Natural killer cell (primary cell): ENCODE measurements at regions not wholly inside any gene's neighbourhood (a gene's known extent, or its start where the extent isn't known, plus 50 kb on each side); places are given as distances from the start of the nearest gene placed in this dataset.
"Not testable (repeated sequence)": the region's sequence is repeated elsewhere in the genome, so short reads cannot be mapped to it uniquely, and the experiment has no call there.

ENCODE experiments used
- ATAC-seq, 3 donors: fragments of 150-1000 bp in 2 of 3; fragments of 200-7000 bp in 1 of 3; cut with Tn5 transposase; 1 replicate in 1 of 3; 2 replicates in 2 of 3; pipeline ENCODE4 v1.10.0; 2021; ENCODE audit warnings: mild to moderate bottlenecking in 2 of 3, moderate library complexity in 2 of 3
- DNase-seq, 2 donors: peaks; one replicate each; pipeline versions ENCODE4 v3.0.0 to v3.0.0-alpha.2; 2013 to 2021; ENCODE audit warnings: mixed read lengths in 1 of 2
- H3K27ac ChIP-seq: one replicate; pipeline ENCODE4 v1.5.1; 2013; ENCODE audit warnings: mild to moderate bottlenecking, low read length
- H3K27me3 ChIP-seq: one replicate; pipeline ENCODE4 v1.6.1; 2013; ENCODE audit warnings: low read length; ENCODE audit not compliant: control insufficient read depth, insufficient read depth
- H3K36me3 ChIP-seq: one replicate; pipeline ENCODE4 v1.6.1; 2013; ENCODE audit warnings: low read length; ENCODE audit not compliant: control insufficient read depth, insufficient read depth
- H3K4me1 ChIP-seq: one replicate; pipeline ENCODE4 v1.6.1; 2013; ENCODE audit warnings: low read length; ENCODE audit not compliant: control insufficient read depth, insufficient read depth
- H3K4me3 ChIP-seq: one replicate; pipeline ENCODE4 v1.5.1; 2013; ENCODE audit warnings: low read length
- H3K9me3 ChIP-seq: one replicate; pipeline ENCODE4 v1.6.1; 2013; ENCODE audit warnings: low read length; ENCODE audit not compliant: control insufficient read depth, insufficient read depth
- H3K27ac Mint-ChIP-seq, 2 donors: one replicate each; pipeline ENCODE4 v1.8.0; 2022; ENCODE audit warnings: mild to moderate bottlenecking in 2 of 2, mixed read lengths in 2 of 2, moderate library complexity in 1 of 2
- H3K27me3 Mint-ChIP-seq, 2 donors: one replicate each; pipeline ENCODE4 v1.8.0; 2022; ENCODE audit warnings: low read depth in 2 of 2, mixed read lengths in 2 of 2
- H3K36me3 Mint-ChIP-seq: one replicate; pipeline ENCODE4 v1.8.0; 2022; ENCODE audit warnings: mixed read lengths
- H3K4me1 Mint-ChIP-seq, 2 donors: one replicate each; pipeline ENCODE4 v1.8.0; 2022; ENCODE audit warnings: mixed read lengths in 2 of 2
- H3K4me3 Mint-ChIP-seq: one replicate; pipeline ENCODE4 v1.8.0; 2022; ENCODE audit warnings: mild to moderate bottlenecking, moderate library complexity, mixed read lengths
- H3K9me3 Mint-ChIP-seq, 2 donors: one replicate each; pipeline ENCODE4 v1.8.0; 2022; ENCODE audit warnings: mixed read lengths in 2 of 2
- CTCF ChIP-seq: fragments of 200-600 bp; IDR thresholded peaks from one replicate; pipeline ENCODE4 v1.8.0; 2022; ENCODE audit warnings: antibody characterized with exemption
- WGBS: methylation state at CpG from one replicate; pipeline ENCODE4 v1.1.7; 2013; ENCODE audit warnings: missing lambda C conversion rate; ENCODE audit not compliant: insufficient coverage; 5-methylcytosine and 5-hydroxymethylcytosine counted together
- intact Hi-C: fragments of 100-400 bp; cut with micrococcal nuclease; formaldehyde crosslinking; loops from one replicate; pipeline ENCODE4 v1.14.2; 2022

GRCh38 chr1:203993256-203993655 is 79.7 kb upstream of the SOX13 start:
- peaks cover 13 to 14% of the 10 kb centered on the region in 2 donors for H3K27me3 Mint-ChIP-seq
- ATAC-seq: no peak
- WGBS: 90% methylated on average over 4 of the region's 5 CpGs
- no peaks in the 10 kb centered on the region for H3K27me3 ChIP-seq
- H3K4me1 Mint-ChIP-seq: peaks cover 9 to 12% of the 10 kb centered on the region in 2 donors
- no peaks in the 10 kb centered on the region for H3K36me3 Mint-ChIP-seq
- H3K27ac Mint-ChIP-seq: no peak overlapping the region
- no peak for DNase-seq
- H3K9me3 ChIP-seq: no peaks in the 10 kb centered on the region
- no peak overlapping the region for H3K4me3 ChIP-seq
- H3K4me3 Mint-ChIP-seq: no peak overlapping the region
- H3K4me1 ChIP-seq: peaks cover 8% of the 10 kb centered on the region
- intact Hi-C loops: no loop called here
- no peak overlapping the region for H3K27ac ChIP-seq
- TF ChIP-seq CTCF: no peak
- no peaks in the 10 kb centered on the region for H3K36me3 ChIP-seq
- H3K9me3 Mint-ChIP-seq: no peaks in the 10 kb centered on the region

GRCh38 chr1:203995228-203995627 is 77.7 kb upstream of the SOX13 start:
- WGBS: 30% methylated on average over 4 of the region's 4 CpGs
- Histone ChIP-seq H3K4me3 (no peak overlapping the region), H3K27me3 (no peaks in the 10 kb centered on the region), H3K27ac (no peak overlapping the region), H3K4me1 (peaks cover 5% of the 10 kb centered on the region), H3K36me3 (no peaks in the 10 kb centered on the region), H3K9me3 (no peaks in the 10 kb centered on the region)
- ATAC-seq (no peak), DNase-seq (no peak)
- Mint-ChIP-seq H3K4me1 (peaks cover 4 to 7% of the 10 kb centered on the region in 2 donors), H3K27me3 (peaks cover 13 to 14% of the 10 kb centered on the region in 2 donors), H3K27ac (no peak overlapping the region), H3K4me3 (no peak overlapping the region), H3K9me3 (no peaks in the 10 kb centered on the region), H3K36me3 (no peaks in the 10 kb centered on the region)
- intact Hi-C loops: no loop called here
- TF ChIP-seq CTCF: no peak

GRCh38 chr1:203996126-203996525 is 76.8 kb upstream of the SOX13 start:
- no peaks in the 10 kb centered on the region for H3K9me3 ChIP-seq
- DNase-seq (no peak), ATAC-seq (no peak)
- no peaks in the 10 kb centered on the region for H3K36me3 ChIP-seq
- no peaks in the 10 kb centered on the region for H3K36me3 Mint-ChIP-seq
- H3K4me3 Mint-ChIP-seq: no peak overlapping the region
- H3K4me1 ChIP-seq: peaks cover 1% of the 10 kb centered on the region
- intact Hi-C loops: no loop called here
- H3K4me1 Mint-ChIP-seq: peaks cover 10 to 14% of the 10 kb centered on the region in 2 donors
- no peaks in the 10 kb centered on the region for H3K27me3 ChIP-seq
- H3K27ac ChIP-seq: no peak overlapping the region
- peaks cover 13 to 14% of the 10 kb centered on the region in 2 donors for H3K27me3 Mint-ChIP-seq
- no peak for TF ChIP-seq CTCF
- WGBS: 70% methylated on average over 4 of the region's 4 CpGs
- no peak overlapping the region for H3K4me3 ChIP-seq
- no peak overlapping the region for H3K27ac Mint-ChIP-seq
- H3K9me3 Mint-ChIP-seq: peaks cover 0 to 2% of the 10 kb centered on the region in 2 donors

- ATAC-seq, H3K27me3 ChIP-seq, H3K36me3 Mint-ChIP-seq, H3K9me3 Mint-ChIP-seq, H3K9me3 ChIP-seq, H3K36me3 ChIP-seq, H3K27ac Mint-ChIP-seq, intact Hi-C loops, DNase-seq, H3K27ac ChIP-seq, H3K4me3 ChIP-seq, H3K4me3 Mint-ChIP-seq, H3K4me1 ChIP-seq: not testable (repeated sequence)
- H3K27me3 Mint-ChIP-seq: peaks cover 10 to 14% of the 10 kb centered on the region in 2 donors
- peaks cover 10 to 11% of the 10 kb centered on the region in 2 donors for H3K4me1 Mint-ChIP-seq
- 91% methylated on average over 5 of the region's 5 CpGs for WGBS
Observed at GRCh38 chr1:203998571-203998970, 74.3 kb upstream of the SOX13 start.
